Mesodermal cell (in vitro differentiated cells): ENCODE measurements at regions not wholly inside any gene's neighbourhood (a gene's known extent, or its start where the extent isn't known, plus 50 kb on each side); places are given as distances from the start of the nearest gene placed in this dataset.

ENCODE experiments used
- H3K27ac ChIP-seq: 2 replicates; pipeline ENCODE4 v1.7.0; 2013; ENCODE audit warnings: mild to moderate bottlenecking, low read depth, low read length, moderate library complexity; ENCODE audit not compliant: severe bottlenecking
- H3K36me3 ChIP-seq: 2 replicates; pipeline ENCODE4 v1.7.1; 2013; ENCODE audit warnings: mild to moderate bottlenecking, low read length, moderate library complexity; ENCODE audit not compliant: control insufficient read depth, insufficient read depth
- H3K4me1 ChIP-seq: one replicate; pipeline ENCODE4 v1.7.1; 2013; ENCODE audit warnings: mild to moderate bottlenecking, low read length; ENCODE audit not compliant: insufficient read depth, control insufficient read depth, poor library complexity, severe bottlenecking
- H3K4me3 ChIP-seq: 2 replicates; pipeline ENCODE4 v1.7.0; 2013; ENCODE audit warnings: low read length, control low read depth, mild to moderate bottlenecking; ENCODE audit not compliant: insufficient read depth, poor library complexity, severe bottlenecking; ENCODE audit errors: extremely low read depth
- H3K9me3 ChIP-seq: 2 replicates; pipeline ENCODE4 v1.7.1; 2013; ENCODE audit warnings: mild to moderate bottlenecking, low read length, moderate library complexity; ENCODE audit not compliant: control insufficient read depth
- WGBS, 2 experiments: methylation state at CpG; one replicate each; pipeline ENCODE4 v1.1.5; 2013; ENCODE audit warnings: missing lambda C conversion rate in 2 of 2; ENCODE audit not compliant: insufficient coverage in 2 of 2; 5-methylcytosine and 5-hydroxymethylcytosine counted together

DNA sequence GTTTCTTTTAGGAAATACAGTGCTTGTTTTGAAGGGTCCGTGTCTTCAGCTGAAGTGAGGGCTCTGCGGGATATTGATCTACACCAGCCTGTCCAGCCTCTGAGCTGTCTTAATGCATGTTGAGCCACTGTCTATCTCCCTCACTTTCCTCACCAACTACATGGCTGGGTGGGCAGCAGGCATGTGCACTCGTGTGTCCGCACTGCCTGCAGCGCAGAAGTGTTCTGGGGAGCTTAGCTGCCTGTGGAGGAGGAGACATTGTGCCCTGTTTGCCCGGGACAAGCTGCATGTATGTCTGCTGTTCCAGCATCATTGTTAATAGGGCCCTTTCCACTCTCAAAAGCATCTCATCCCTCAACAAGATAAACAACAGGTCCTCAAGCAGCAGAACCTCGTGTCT lies 133.1 kb upstream of the EEPD1 start:
- Histone ChIP-seq H3K4me1 (no peaks in the 10 kb centered on the region), H3K36me3 (no peaks in the 10 kb centered on the region), H3K9me3 (no peaks in the 10 kb centered on the region), H3K27ac (no peak overlapping the region), H3K4me3 (no peak overlapping the region)
- WGBS, 2 experiments: 86 to 98% methylated on average over 5 to 6 of the region's 7 CpGs

DNA sequence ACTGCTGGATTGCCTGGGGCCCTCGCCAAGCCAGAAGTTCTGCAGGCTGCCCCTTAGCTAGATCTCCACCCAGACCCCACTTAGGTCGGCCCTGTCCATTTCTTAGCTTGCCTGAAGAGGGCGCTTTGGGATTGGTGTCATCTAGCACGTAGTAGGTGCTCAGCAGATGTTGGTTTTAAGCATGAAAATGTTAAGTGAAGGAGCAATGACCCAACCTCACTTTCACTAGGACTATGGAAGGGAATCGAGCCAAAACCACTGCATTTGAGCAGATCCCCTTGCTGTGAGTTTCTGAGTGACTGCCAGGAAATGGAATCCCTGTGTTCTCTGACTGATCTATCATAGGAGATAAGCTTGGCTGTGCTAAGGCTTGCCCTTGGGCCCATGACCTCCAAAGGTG lies 131.7 kb upstream of the EEPD1 start:
- WGBS, 2 experiments: 29 to 100% methylated on average over 2 to 4 of the region's 5 CpGs
- Histone ChIP-seq H3K9me3 (no peaks in the 10 kb centered on the region), H3K4me3 (no peak overlapping the region), H3K36me3 (no peaks in the 10 kb centered on the region), H3K27ac (no peak overlapping the region), H3K4me1 (no peaks in the 10 kb centered on the region)

DNA sequence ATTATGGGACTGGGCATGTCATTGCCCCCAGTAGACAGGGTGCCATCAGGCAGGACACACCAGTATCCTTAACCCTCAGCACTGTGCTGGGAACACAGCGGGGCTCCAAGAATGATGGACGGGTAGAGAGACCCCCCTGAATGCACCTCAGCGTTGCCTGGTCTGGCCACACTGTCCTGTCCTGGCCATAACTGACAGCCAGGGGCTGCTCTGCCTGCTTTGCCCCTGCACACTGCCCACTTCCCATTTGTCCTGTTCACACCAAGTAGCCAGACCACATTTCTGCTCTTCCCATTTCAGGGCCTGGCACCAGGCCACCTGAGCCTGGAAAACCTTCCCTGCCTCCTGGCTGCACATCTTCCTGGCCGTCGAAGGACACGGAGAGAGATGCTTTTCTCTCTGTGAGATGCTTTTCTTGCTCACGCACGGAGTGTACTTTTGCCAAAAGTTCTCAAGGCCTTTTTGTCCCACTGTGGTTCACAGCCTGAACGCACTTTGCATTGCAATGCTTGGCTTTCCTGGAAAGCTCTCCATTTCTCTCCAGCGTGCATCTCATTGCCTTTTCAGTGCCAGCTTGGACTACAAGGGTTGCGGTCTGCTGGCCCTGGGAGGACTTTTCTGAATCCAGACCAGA lies 131.0 kb upstream of the EEPD1 start:
- Histone ChIP-seq H3K4me1 (no peaks in the 10 kb centered on the region), H3K36me3 (no peaks in the 10 kb centered on the region), H3K4me3 (no peak overlapping the region), H3K9me3 (no peaks in the 10 kb centered on the region), H3K27ac (no peak overlapping the region)
- 88 to 94% methylated on average over 9 of the region's 11 CpGs for WGBS, 2 experiments

DNA sequence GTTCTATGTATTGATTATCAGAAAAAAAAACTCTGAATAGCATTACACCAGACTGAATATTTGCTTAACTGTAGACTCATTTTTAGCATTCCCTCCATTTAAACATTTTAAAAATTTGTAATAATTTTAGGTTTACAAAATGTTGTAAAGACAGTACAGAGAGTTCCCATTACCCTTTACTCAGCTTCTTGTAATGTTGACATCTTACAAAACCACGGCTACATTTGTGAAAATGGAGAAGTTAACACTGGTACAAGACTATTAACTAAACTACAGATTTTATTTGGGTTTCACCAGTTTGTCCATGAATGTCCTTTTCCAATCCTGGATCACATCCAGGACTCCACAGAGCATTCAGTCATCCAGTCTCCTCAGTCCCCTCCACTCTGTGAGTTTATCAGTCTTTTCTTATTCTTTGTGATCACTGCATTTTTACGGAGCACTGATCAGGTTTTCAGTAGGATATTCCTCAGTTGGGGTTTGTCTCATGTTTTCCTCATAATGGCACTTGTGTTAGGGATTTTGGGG lies 130.0 kb upstream of the EEPD1 start:
- H3K4me3 ChIP-seq: no peak overlapping the region
- 80% methylated on average over 1 of the region's 2 CpGs for WGBS, 2 experiments
- H3K36me3 ChIP-seq: no peaks in the 10 kb centered on the region
- H3K27ac ChIP-seq: no peak overlapping the region
- H3K9me3 ChIP-seq: no peaks in the 10 kb centered on the region
- no peaks in the 10 kb centered on the region for H3K4me1 ChIP-seq

DNA sequence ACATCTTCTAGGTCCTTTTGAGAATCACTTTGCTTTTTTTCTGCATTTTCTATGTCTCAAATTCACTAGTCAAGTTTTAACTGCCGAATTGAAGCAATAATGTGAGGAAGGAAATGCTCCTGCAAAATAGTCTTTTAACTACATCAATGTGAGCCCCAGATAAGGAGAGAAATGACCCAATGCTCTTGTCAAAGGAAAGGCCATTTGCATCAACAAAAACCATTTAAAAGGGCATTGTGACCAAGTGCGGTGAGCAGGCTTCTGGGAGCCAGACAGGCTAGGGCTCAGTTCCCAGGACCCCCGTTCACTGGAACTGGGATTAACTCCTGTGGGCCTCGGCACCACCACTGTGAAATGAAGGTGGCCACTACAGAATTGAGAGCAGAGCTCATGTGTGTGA lies 127.9 kb upstream of the EEPD1 start:
- WGBS, 2 experiments: 68 to 69% methylated on average over 3 of the region's 4 CpGs
- H3K4me1 ChIP-seq: no peaks in the 10 kb centered on the region
- H3K36me3 ChIP-seq: no peaks in the 10 kb centered on the region
- H3K9me3 ChIP-seq: no peaks in the 10 kb centered on the region
- no peak overlapping the region for H3K4me3 ChIP-seq
- H3K27ac ChIP-seq: no peak overlapping the region

DNA sequence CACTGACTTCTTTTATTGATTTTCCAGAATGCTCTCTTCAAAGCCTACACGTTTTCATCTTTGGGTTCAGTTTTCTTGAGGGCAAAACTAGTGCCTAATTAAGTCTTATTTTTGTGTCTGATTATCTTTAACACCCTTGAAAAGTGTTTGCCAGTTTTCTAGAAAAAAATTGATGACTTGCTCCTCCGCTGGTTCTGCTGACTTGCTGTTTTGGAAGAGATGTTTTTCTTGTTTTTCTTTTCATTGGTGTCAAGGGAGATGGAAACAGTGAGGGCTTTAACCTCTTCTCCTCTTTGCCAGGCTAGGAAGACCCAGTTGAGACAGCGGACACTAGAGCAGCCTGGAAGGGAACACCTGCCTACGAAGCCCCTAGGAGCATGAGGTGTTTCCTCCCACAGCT lies 123.7 kb upstream of the EEPD1 start:
- no peak overlapping the region for H3K4me3 ChIP-seq
- H3K36me3 ChIP-seq: no peaks in the 10 kb centered on the region
- no peaks in the 10 kb centered on the region for H3K9me3 ChIP-seq
- WGBS, 2 experiments: 83% methylated on average over 3 of the region's 4 CpGs
- H3K27ac ChIP-seq: no peak overlapping the region
- no peaks in the 10 kb centered on the region for H3K4me1 ChIP-seq

DNA sequence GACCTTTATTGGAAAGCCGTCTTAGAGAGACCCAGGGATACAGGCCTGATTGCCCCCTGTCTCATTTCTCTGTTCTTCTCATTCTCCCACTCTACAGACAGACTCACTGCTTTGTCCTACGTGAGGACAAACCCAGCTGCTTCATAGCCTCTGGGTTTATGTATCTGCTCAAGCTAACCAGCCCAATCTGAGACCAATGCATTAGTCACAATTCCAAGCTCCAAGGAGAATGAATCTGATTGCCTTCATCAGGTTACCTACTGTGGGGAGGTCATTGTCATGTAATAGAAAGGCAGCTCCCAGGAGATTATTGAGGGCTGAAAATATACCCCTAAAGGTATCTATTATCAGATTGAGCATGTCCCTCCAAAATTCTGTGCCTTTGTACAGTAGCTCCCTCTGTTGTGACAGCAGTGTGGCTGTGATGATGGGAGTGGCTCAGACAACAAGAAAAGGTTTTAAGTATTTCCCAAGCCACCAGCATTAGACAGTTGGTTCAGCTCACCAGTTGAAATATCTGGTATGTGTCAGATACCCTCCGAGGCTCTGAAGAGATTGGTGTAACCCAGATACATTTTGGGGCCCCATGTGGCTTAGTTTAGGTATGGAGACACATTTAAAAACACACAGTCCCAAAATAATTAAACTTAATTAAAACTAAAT lies 123.1 kb upstream of the EEPD1 start:
- H3K36me3 ChIP-seq: no peaks in the 10 kb centered on the region
- H3K4me3 ChIP-seq: no peak overlapping the region
- H3K4me1 ChIP-seq: no peaks in the 10 kb centered on the region
- no peaks in the 10 kb centered on the region for H3K9me3 ChIP-seq
- H3K27ac ChIP-seq: no peak overlapping the region
- WGBS, 2 experiments: 93 to 100% methylated on average over 1 to 2 of the region's 3 CpGs

DNA sequence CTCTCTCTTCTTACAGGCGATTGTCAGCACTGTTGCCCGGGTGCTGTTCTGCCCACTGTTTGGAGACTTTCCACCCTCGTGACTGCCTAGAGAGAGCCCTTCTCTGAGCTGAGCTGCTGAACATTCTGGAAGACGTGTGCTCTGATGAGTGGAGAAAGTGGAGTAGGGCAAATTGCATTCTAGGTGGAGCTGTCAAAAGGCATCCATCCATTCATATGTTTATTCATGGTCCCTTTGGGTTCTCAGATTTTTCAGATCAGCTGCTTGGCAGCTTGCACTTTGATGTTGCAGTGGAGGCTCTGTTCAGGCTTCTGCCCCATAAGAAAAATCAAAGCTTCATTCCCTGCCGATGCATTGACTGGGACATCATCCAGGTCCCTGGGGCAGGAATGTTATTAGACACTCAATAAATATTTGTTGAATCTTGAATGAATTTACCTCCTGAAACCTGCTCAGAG lies 120.7 kb upstream of the EEPD1 start:
- Histone ChIP-seq H3K9me3 (no peaks in the 10 kb centered on the region), H3K4me3 (no peak overlapping the region), H3K36me3 (no peaks in the 10 kb centered on the region), H3K27ac (no peak overlapping the region), H3K4me1 (peaks cover 9% of the 10 kb centered on the region)
- WGBS, 2 experiments: 81 to 83% methylated on average over 4 of the region's 5 CpGs

DNA sequence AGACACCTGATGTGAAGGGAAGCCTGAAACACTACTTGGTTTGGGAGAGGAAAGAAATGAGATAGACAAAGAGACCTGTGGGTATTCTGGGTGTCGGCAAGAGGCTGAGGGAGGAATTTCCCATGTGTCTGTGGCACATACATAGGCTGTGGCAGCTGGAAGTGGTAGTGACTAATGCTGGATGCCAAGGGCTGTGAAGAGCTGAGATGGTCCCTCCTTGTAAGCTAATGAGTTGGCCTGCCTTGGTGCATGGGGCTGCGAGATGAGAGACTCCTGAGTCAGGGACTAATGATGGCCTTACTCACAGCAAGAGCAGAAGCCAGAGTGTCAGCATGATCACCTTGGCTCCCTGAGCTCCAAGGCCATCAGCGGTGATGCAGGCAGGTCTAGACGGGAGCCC lies 119.0 kb upstream of the EEPD1 start:
- Histone ChIP-seq H3K9me3 (no peaks in the 10 kb centered on the region), H3K27ac (no peak overlapping the region), H3K4me3 (no peak overlapping the region), H3K36me3 (no peaks in the 10 kb centered on the region), H3K4me1 (peaks cover 10% of the 10 kb centered on the region)
- 93 to 98% methylated on average over 3 to 4 of the region's 4 CpGs for WGBS, 2 experiments

DNA sequence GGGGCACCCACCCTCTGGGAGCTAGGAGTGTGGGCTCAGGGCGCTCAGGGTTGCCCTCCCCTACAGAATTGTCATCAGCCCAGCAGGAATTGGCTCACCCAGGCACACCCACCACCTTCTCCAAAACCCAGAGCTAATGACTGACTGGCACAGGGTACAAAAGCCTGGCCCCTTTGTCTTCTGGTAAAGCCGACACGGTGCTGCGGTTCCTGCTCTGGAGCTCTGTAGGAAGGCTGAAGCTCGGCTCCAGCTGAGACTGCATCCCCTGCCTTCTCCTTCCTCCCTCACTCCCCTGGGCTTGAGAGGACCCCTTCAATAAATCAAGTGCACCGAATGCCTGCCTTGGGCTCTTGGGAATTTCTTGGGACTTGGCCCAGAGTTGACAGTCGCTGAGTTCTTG lies 117.9 kb upstream of the EEPD1 start:
- Histone ChIP-seq H3K4me1 (peaks cover 10% of the 10 kb centered on the region), H3K4me3 (no peak overlapping the region), H3K27ac (no peak overlapping the region), H3K36me3 (no peaks in the 10 kb centered on the region), H3K9me3 (no peaks in the 10 kb centered on the region)
- WGBS, 2 experiments: 96 to 100% methylated on average over 6 to 7 of the region's 7 CpGs

DNA sequence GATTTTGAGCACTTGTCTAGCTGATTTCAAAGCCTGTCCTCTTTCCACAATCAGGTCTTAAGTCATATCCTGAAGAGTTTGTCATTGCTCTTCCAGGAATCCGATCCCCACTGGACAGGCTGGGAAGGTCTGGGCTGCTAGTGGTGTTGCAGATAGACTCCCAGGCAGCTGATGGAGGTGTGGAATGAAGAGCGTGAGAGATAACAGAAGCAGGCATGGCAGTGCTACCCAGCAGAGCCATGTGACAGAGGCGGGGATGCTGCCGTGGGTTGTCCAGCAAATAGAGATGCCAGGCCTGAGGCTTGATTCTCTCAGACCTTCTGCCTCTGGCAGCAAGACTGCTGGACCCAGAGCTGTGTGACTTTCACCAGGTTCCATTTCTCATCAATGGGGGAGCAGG lies 116.5 kb upstream of the EEPD1 start:
- no peaks in the 10 kb centered on the region for H3K9me3 ChIP-seq
- 68 to 74% methylated on average over 3 of the region's 4 CpGs for WGBS, 2 experiments
- H3K36me3 ChIP-seq: no peaks in the 10 kb centered on the region
- peaks cover 10% of the 10 kb centered on the region for H3K4me1 ChIP-seq
- no peak overlapping the region for H3K4me3 ChIP-seq
- H3K27ac ChIP-seq: peak overlapping the region; percentile 92
